ENCODE measurements at regions not wholly inside any gene's neighbourhood (a gene's known extent, or its start where the extent isn't known, plus 50 kb on each side); places are given as distances from the start of the nearest gene placed in this dataset.

- Histone ChIP-seq H3K27me3 (replicated peaks; ENCODE audit: control insufficient read depth, insufficient read depth, low read length, poor library complexity, severe bottlenecking) (peaks cover 2% of the 10 kb centered on the region), H3K36me3 (ENCODE audit: control insufficient read depth, insufficient read depth, low read length) (no peaks in the 10 kb centered on the region), H3K9me3 (ENCODE audit: control insufficient read depth, low read length) (no peaks in the 10 kb centered on the region)
Observed at GRCh38 chr15:69737916-69738315, 285.3 kb downstream of the RPLP1 start.

GRCh38 chr15:69740684-69741083 lies 288.1 kb downstream of the RPLP1 start:
- Histone ChIP-seq H3K36me3 (ENCODE audit: control insufficient read depth, insufficient read depth, low read length) (no peaks in the 10 kb centered on the region), H3K27me3 (replicated peaks; ENCODE audit: control insufficient read depth, insufficient read depth, low read length, poor library complexity, severe bottlenecking) (no peaks in the 10 kb centered on the region), H3K4me3 (ENCODE audit: insufficient read depth, low read depth, low read length, poor library complexity, severe bottlenecking) (no peak overlapping the region), H3K9me3 (ENCODE audit: control insufficient read depth, low read length) (no peaks in the 10 kb centered on the region), H3K4me1 (ENCODE audit: control insufficient read depth, insufficient read depth, low read length, poor library complexity, severe bottlenecking) (peaks cover 12% of the 10 kb centered on the region), H3K27ac (ENCODE audit: insufficient read depth, low read length, poor library complexity, severe bottlenecking) (no peak overlapping the region)
- no peak for DNase-seq

More at GRCh38 chr15:69737916-69738315, 285.3 kb downstream of the RPLP1 start:
- no peak overlapping the region for H3K27ac ChIP-seq (ENCODE audit: insufficient read depth, low read length, poor library complexity, severe bottlenecking)
- no peak overlapping the region for H3K4me3 ChIP-seq (ENCODE audit: insufficient read depth, low read depth, low read length, poor library complexity, severe bottlenecking)
- no peak for DNase-seq
- H3K4me1 ChIP-seq (ENCODE audit: control insufficient read depth, insufficient read depth, low read length, poor library complexity, severe bottlenecking) = no peaks in the 10 kb centered on the region

GRCh38 chr15:69742361-69742760 lies 289.7 kb downstream of the RPLP1 start:
- DNase-seq = no peak
- no peaks in the 10 kb centered on the region for H3K9me3 ChIP-seq (ENCODE audit: control insufficient read depth, low read length)
- H3K4me3 ChIP-seq (ENCODE audit: insufficient read depth, low read depth, low read length, poor library complexity, severe bottlenecking) = no peak overlapping the region
- no peak overlapping the region for H3K27ac ChIP-seq (ENCODE audit: insufficient read depth, low read length, poor library complexity, severe bottlenecking)
- no peaks in the 10 kb centered on the region for H3K36me3 ChIP-seq (ENCODE audit: control insufficient read depth, insufficient read depth, low read length)
- peaks cover 12% of the 10 kb centered on the region for H3K4me1 ChIP-seq (ENCODE audit: control insufficient read depth, insufficient read depth, low read length, poor library complexity, severe bottlenecking)
- H3K27me3 ChIP-seq (replicated peaks; ENCODE audit: control insufficient read depth, insufficient read depth, low read length, poor library complexity, severe bottlenecking) = no peaks in the 10 kb centered on the region

GRCh38 chr15:69743091-69743490 lies 290.5 kb downstream of the RPLP1 start:
- Histone ChIP-seq H3K4me1 (ENCODE audit: control insufficient read depth, insufficient read depth, low read length, poor library complexity, severe bottlenecking) (peaks cover 12% of the 10 kb centered on the region), H3K9me3 (ENCODE audit: control insufficient read depth, low read length) (no peaks in the 10 kb centered on the region), H3K27me3 (replicated peaks; ENCODE audit: control insufficient read depth, insufficient read depth, low read length, poor library complexity, severe bottlenecking) (no peaks in the 10 kb centered on the region), H3K27ac (ENCODE audit: insufficient read depth, low read length, poor library complexity, severe bottlenecking) (no peak overlapping the region), H3K4me3 (ENCODE audit: insufficient read depth, low read depth, low read length, poor library complexity, severe bottlenecking) (no peak overlapping the region), H3K36me3 (ENCODE audit: control insufficient read depth, insufficient read depth, low read length) (no peaks in the 10 kb centered on the region)
- DNase-seq = no peak

- H3K9me3 ChIP-seq (ENCODE audit: control insufficient read depth, low read length) = no peaks in the 10 kb centered on the region
- H3K27me3 ChIP-seq (replicated peaks; ENCODE audit: control insufficient read depth, insufficient read depth, low read length, poor library complexity, severe bottlenecking) = no peaks in the 10 kb centered on the region
- no peak overlapping the region for H3K27ac ChIP-seq (ENCODE audit: insufficient read depth, low read length, poor library complexity, severe bottlenecking)
- no peak for DNase-seq
- peaks cover 12% of the 10 kb centered on the region for H3K4me1 ChIP-seq (ENCODE audit: control insufficient read depth, insufficient read depth, low read length, poor library complexity, severe bottlenecking)
- no peak overlapping the region for H3K4me3 ChIP-seq (ENCODE audit: insufficient read depth, low read depth, low read length, poor library complexity, severe bottlenecking)
- no peaks in the 10 kb centered on the region for H3K36me3 ChIP-seq (ENCODE audit: control insufficient read depth, insufficient read depth, low read length)
Observed at GRCh38 chr15:69744391-69745162, 292.0 kb downstream of the RPLP1 start.

GRCh38 chr15:69747193-69747592 lies 294.6 kb downstream of the RPLP1 start:
- Histone ChIP-seq H3K9me3 (ENCODE audit: control insufficient read depth, low read length) (no peaks in the 10 kb centered on the region), H3K4me3 (ENCODE audit: insufficient read depth, low read depth, low read length, poor library complexity, severe bottlenecking) (no peak overlapping the region), H3K4me1 (ENCODE audit: control insufficient read depth, insufficient read depth, low read length, poor library complexity, severe bottlenecking) (peaks cover 12% of the 10 kb centered on the region), H3K36me3 (ENCODE audit: control insufficient read depth, insufficient read depth, low read length) (no peaks in the 10 kb centered on the region), H3K27me3 (replicated peaks; ENCODE audit: control insufficient read depth, insufficient read depth, low read length, poor library complexity, severe bottlenecking) (no peaks in the 10 kb centered on the region), H3K27ac (ENCODE audit: insufficient read depth, low read length, poor library complexity, severe bottlenecking) (no peak overlapping the region)
- DNase-seq = no peak

GRCh38 chr15:69748131-69748530 lies 295.5 kb downstream of the RPLP1 start:
- H3K27ac ChIP-seq (ENCODE audit: insufficient read depth, low read length, poor library complexity, severe bottlenecking) = no peak overlapping the region
- peaks cover 12% of the 10 kb centered on the region for H3K4me1 ChIP-seq (ENCODE audit: control insufficient read depth, insufficient read depth, low read length, poor library complexity, severe bottlenecking)
- no peak overlapping the region for H3K4me3 ChIP-seq (ENCODE audit: insufficient read depth, low read depth, low read length, poor library complexity, severe bottlenecking)
- H3K9me3 ChIP-seq (ENCODE audit: control insufficient read depth, low read length) = no peaks in the 10 kb centered on the region
- H3K36me3 ChIP-seq (ENCODE audit: control insufficient read depth, insufficient read depth, low read length) = no peaks in the 10 kb centered on the region
- H3K27me3 ChIP-seq (replicated peaks; ENCODE audit: control insufficient read depth, insufficient read depth, low read length, poor library complexity, severe bottlenecking) = no peaks in the 10 kb centered on the region
- no peak for DNase-seq

GRCh38 chr15:69748576-69749185 lies 296.1 kb downstream of the RPLP1 start:
- Histone ChIP-seq H3K27me3 (replicated peaks; ENCODE audit: control insufficient read depth, insufficient read depth, low read length, poor library complexity, severe bottlenecking) (no peaks in the 10 kb centered on the region), H3K36me3 (ENCODE audit: control insufficient read depth, insufficient read depth, low read length) (no peaks in the 10 kb centered on the region), H3K27ac (ENCODE audit: insufficient read depth, low read length, poor library complexity, severe bottlenecking) (no peak overlapping the region), H3K4me1 (ENCODE audit: control insufficient read depth, insufficient read depth, low read length, poor library complexity, severe bottlenecking) (peaks cover 12% of the 10 kb centered on the region), H3K9me3 (ENCODE audit: control insufficient read depth, low read length) (no peaks in the 10 kb centered on the region), H3K4me3 (ENCODE audit: insufficient read depth, low read depth, low read length, poor library complexity, severe bottlenecking) (no peak overlapping the region)
- DNase-seq = no peak

- H3K4me3 ChIP-seq (ENCODE audit: insufficient read depth, low read depth, low read length, poor library complexity, severe bottlenecking) = no peak overlapping the region
Observed at GRCh38 chr15:69749274-69749673, 296.7 kb downstream of the RPLP1 start.

GRCh38 chr15:69749797-69750196 lies 297.2 kb downstream of the RPLP1 start:
- no peak for DNase-seq
- no peaks in the 10 kb centered on the region for H3K9me3 ChIP-seq (ENCODE audit: control insufficient read depth, low read length)
- H3K27ac ChIP-seq (ENCODE audit: insufficient read depth, low read length, poor library complexity, severe bottlenecking) = no peak overlapping the region
- H3K27me3 ChIP-seq (replicated peaks; ENCODE audit: control insufficient read depth, insufficient read depth, low read length, poor library complexity, severe bottlenecking) = no peaks in the 10 kb centered on the region
- H3K36me3 ChIP-seq (ENCODE audit: control insufficient read depth, insufficient read depth, low read length) = no peaks in the 10 kb centered on the region
- no peak overlapping the region for H3K4me3 ChIP-seq (ENCODE audit: insufficient read depth, low read depth, low read length, poor library complexity, severe bottlenecking)
- H3K4me1 ChIP-seq (ENCODE audit: control insufficient read depth, insufficient read depth, low read length, poor library complexity, severe bottlenecking) = peaks cover 9% of the 10 kb centered on the region

More at GRCh38 chr15:69749274-69749673, 296.7 kb downstream of the RPLP1 start:
- H3K4me1 ChIP-seq (ENCODE audit: control insufficient read depth, insufficient read depth, low read length, poor library complexity, severe bottlenecking) = peaks cover 9% of the 10 kb centered on the region
- no peaks in the 10 kb centered on the region for H3K9me3 ChIP-seq (ENCODE audit: control insufficient read depth, low read length)
- DNase-seq = no peak
- no peaks in the 10 kb centered on the region for H3K36me3 ChIP-seq (ENCODE audit: control insufficient read depth, insufficient read depth, low read length)
- no peaks in the 10 kb centered on the region for H3K27me3 ChIP-seq (replicated peaks; ENCODE audit: control insufficient read depth, insufficient read depth, low read length, poor library complexity, severe bottlenecking)
- H3K27ac ChIP-seq (ENCODE audit: insufficient read depth, low read length, poor library complexity, severe bottlenecking) = no peak overlapping the region
